MCF 10A (cell line): ENCODE measurements at regions not wholly inside any gene's neighbourhood (a gene's known extent, or its start where the extent isn't known, plus 50 kb on each side); places are given as distances from the start of the nearest gene placed in this dataset.

ENCODE experiments used
- BruUV-seq: library from RNA; stranded (reverse); fragments of 400-500 nt; replicated peaks from 2 replicates; lab custom pipeline; 2021; lab: Mats Ljungman, UMichigan
- CTCF ChIA-PET: fragments of 300-600 bp; sonication (Branson Sonifier 250); formaldehyde crosslinking; extraction: SDS; loops from one replicate; lab custom pipeline; 2021; ENCODE audit warnings: antibody characterized with exemption, inconsistent platforms; lab: Yijun Ruan, JAX
- POLR2A ChIA-PET: fragments of 300-600, 350-650 bp; sonication (Branson Sonifier 250); formaldehyde crosslinking; extraction: SDS; loops from one replicate; lab custom pipeline; 2020; ENCODE audit warnings: antibody characterized with exemption, inconsistent platforms; lab: Yijun Ruan, JAX
- DNase-seq: peaks from one replicate; pipeline ENCODE4 v3.0.0-alpha.2; 2018; ENCODE audit not compliant: unreplicated experiment
- H3K27ac Mint-ChIP-seq: one replicate; pipeline ENCODE4 v1.8.0; 2022; ENCODE audit warnings: mild to moderate bottlenecking, low read depth, mixed read lengths; ENCODE audit not compliant: unreplicated experiment
- H3K27me3 Mint-ChIP-seq: one replicate; pipeline ENCODE4 v1.8.0; 2022; ENCODE audit warnings: mixed read lengths; ENCODE audit not compliant: insufficient read depth, unreplicated experiment
- H3K36me3 Mint-ChIP-seq: one replicate; pipeline ENCODE4 v1.8.0; 2022; ENCODE audit warnings: mild to moderate bottlenecking, moderate library complexity, mixed read lengths; ENCODE audit not compliant: insufficient read depth, unreplicated experiment
- H3K4me1 Mint-ChIP-seq: one replicate; pipeline ENCODE4 v1.8.0; 2022; ENCODE audit warnings: mixed read lengths; ENCODE audit not compliant: insufficient read depth, unreplicated experiment
- H3K4me3 Mint-ChIP-seq: one replicate; pipeline ENCODE4 v1.8.0; 2022; ENCODE audit warnings: mild to moderate bottlenecking, moderate library complexity, mixed read lengths; ENCODE audit not compliant: unreplicated experiment
- H3K9me3 Mint-ChIP-seq: one replicate; pipeline ENCODE4 v1.8.0; 2022; ENCODE audit warnings: mixed read lengths; ENCODE audit not compliant: unreplicated experiment
- intact Hi-C: fragments of 100-400 bp; cut with micrococcal nuclease; formaldehyde crosslinking; loops from 2 replicates; pipeline ENCODE4 v1.14.1; 2022
- TF ChIP-seq, protein P1 (sequence below): fragments of 200-600 bp; IDR thresholded peaks from one replicate; pipeline ENCODE4 v1.8.0; 2022; ENCODE audit warnings: antibody characterized with exemption, mild to moderate bottlenecking; ENCODE audit not compliant: unreplicated experiment

- ChIA-PET POLR2A (no interaction called here), CTCF (no interaction called here)
- Mint-ChIP-seq H3K4me1 (no peaks in the 10 kb centered on the region), H3K27ac (no peak overlapping the region), H3K36me3 (no peaks in the 10 kb centered on the region), H3K9me3 (peaks cover 19% of the 10 kb centered on the region), H3K27me3 (no peaks in the 10 kb centered on the region), H3K4me3 (no peak overlapping the region)
- TF ChIP-seq, protein P1, sequence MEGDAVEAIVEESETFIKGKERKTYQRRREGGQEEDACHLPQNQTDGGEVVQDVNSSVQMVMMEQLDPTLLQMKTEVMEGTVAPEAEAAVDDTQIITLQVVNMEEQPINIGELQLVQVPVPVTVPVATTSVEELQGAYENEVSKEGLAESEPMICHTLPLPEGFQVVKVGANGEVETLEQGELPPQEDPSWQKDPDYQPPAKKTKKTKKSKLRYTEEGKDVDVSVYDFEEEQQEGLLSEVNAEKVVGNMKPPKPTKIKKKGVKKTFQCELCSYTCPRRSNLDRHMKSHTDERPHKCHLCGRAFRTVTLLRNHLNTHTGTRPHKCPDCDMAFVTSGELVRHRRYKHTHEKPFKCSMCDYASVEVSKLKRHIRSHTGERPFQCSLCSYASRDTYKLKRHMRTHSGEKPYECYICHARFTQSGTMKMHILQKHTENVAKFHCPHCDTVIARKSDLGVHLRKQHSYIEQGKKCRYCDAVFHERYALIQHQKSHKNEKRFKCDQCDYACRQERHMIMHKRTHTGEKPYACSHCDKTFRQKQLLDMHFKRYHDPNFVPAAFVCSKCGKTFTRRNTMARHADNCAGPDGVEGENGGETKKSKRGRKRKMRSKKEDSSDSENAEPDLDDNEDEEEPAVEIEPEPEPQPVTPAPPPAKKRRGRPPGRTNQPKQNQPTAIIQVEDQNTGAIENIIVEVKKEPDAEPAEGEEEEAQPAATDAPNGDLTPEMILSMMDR = no peak
- no peak for DNase-seq
- intact Hi-C loops = no loop called here
- BruUV-seq = no TSS peak
Observed at GRCh38 chr14:97695456-97695981, 898.3 kb downstream of the VRK1 start.

GRCh38 chr14:97697772-97698171, 900.6 kb downstream of the VRK1 start:
- no peak for DNase-seq
- BruUV-seq = no TSS peak
- ChIA-PET CTCF (interaction anchor here (0.6 kb wide), 1 partner anchor 334 kb away, joined by 3 read pairs; no protein-coding TSS in a partner anchor), POLR2A (interaction anchor here (0.7 kb wide), 1 partner anchor 325 kb away, joined by 3 read pairs; no protein-coding TSS in a partner anchor)
- H3K27ac Mint-ChIP-seq = no peak overlapping the region
- TF ChIP-seq, protein P1 = no peak
- no peaks in the 10 kb centered on the region for H3K4me1 Mint-ChIP-seq
- H3K36me3 Mint-ChIP-seq = no peaks in the 10 kb centered on the region
- H3K4me3 Mint-ChIP-seq = no peak overlapping the region
- H3K9me3 Mint-ChIP-seq = peaks cover 19% of the 10 kb centered on the region
- intact Hi-C loops = no loop called here
- H3K27me3 Mint-ChIP-seq = no peaks in the 10 kb centered on the region

GRCh38 chr14:97699026-97699425, 901.8 kb downstream of the VRK1 start:
- Mint-ChIP-seq H3K4me3 (no peak overlapping the region), H3K27me3 (no peaks in the 10 kb centered on the region), H3K27ac (no peak overlapping the region), H3K4me1 (no peaks in the 10 kb centered on the region), H3K36me3 (no peaks in the 10 kb centered on the region), H3K9me3 (peaks cover 19% of the 10 kb centered on the region)
- no TSS peak for BruUV-seq
- TF ChIP-seq, protein P1 = no peak
- no peak for DNase-seq
- intact Hi-C loops = no loop called here
- CTCF ChIA-PET = no interaction called here
- POLR2A ChIA-PET = no interaction called here

- TF ChIP-seq, protein P1 = no peak
- CTCF ChIA-PET = no interaction called here
- BruUV-seq = no TSS peak
- Mint-ChIP-seq H3K27me3 (no peaks in the 10 kb centered on the region), H3K9me3 (peaks cover 9% of the 10 kb centered on the region), H3K4me1 (no peaks in the 10 kb centered on the region), H3K27ac (no peak overlapping the region), H3K36me3 (no peaks in the 10 kb centered on the region), H3K4me3 (no peak overlapping the region)
- intact Hi-C loops = no loop called here
- POLR2A ChIA-PET = no interaction called here
- no peak for DNase-seq
Observed at GRCh38 chr14:97703006-97703760, 906.0 kb downstream of the VRK1 start.
